ENCODE measurements at regions not wholly inside any gene's neighbourhood (a gene's known extent, or its start where the extent isn't known, plus 50 kb on each side); places are given as distances from the start of the nearest gene placed in this dataset.

- no peak for DNase-seq (ENCODE audit: low read depth)
These were observed 52.1 kb upstream of the ETV3 start for GRCh38 chr1:157189986-157190982.

DNA sequence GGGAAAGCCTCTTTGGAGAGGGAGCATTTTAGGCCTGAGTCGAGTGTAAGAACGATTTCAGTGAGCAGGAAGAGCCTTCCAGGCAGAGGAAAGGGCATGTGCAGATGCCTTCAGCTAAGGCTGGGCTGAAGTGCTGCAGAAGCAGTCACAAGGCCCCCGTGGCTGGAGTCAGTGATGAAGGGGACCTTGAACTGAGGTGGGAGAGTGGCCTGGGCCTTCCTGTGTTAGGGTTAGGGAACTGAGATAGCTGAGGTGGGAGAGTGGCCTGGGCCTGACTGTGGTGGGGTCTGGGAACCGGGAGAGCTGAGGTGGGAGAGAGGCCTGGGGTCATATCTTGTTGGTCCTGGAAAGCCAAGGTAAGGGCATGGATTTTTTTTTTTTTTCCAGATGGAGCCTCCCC, 50.9 kb upstream of the ETV3 start:
- DNase-seq (ENCODE audit: low read depth), result no peak
